ENCODE measurements at regions not wholly inside any gene's neighbourhood (a gene's known extent, or its start where the extent isn't known, plus 50 kb on each side); places are given as distances from the start of the nearest gene placed in this dataset.

DNA sequence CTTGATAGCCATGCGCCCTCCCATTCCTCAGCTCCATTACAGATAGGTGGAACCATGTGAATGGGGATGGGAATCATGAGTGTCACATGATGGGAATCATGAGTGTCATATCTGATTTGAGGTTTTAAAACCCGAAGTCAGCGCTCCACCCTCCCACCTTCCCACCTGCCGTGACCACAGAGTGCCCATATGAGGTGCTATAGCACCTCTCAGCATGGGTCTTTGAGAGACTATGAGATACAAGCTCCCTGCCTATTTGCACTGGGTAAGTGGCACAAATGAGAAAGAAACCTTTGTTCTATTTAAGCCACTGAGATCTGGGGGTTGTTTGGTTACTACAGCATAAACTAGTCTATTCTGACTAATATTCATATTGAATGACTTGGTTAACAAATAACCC is 78.5 kb upstream of the PTPRM start:
- no peak overlapping the region for H3K4me3 ChIP-seq (replicated peaks in 1 of 3; ENCODE audit: insufficient read depth in 1 of 3, low read depth in 2 of 3, low read length in 3 of 3)
- no peaks in the 10 kb centered on the region for H3K4me1 ChIP-seq (ENCODE audit: insufficient read depth, low read length)
- ChIA-PET POLR2A (no interaction called here), CTCF (ENCODE audit: low intra/inter-chr PET ratio, low total read pairs) (no interaction called here)
- no TSS peak for BruUV-seq (replicated peaks)
- no peaks in the 10 kb centered on the region for H3K9me3 ChIP-seq (ENCODE audit: low read length)
- in situ Hi-C loops (cut with HindIII; ENCODE audit: extremely low pct_ligation_motif_present, low pct_unique_long_range_greater_than_20kb) (no loop called here), intact Hi-C loops (cut with micrococcal nuclease; ENCODE audit: unreplicated experiment) (no loop called here)
- H3K79me2 ChIP-seq (ENCODE audit: insufficient read depth, low read length), result no peaks in the 10 kb centered on the region
- H2AFZ ChIP-seq (ENCODE audit: low read length), result no peak overlapping the region
- TF ChIP-seq, protein P1, sequence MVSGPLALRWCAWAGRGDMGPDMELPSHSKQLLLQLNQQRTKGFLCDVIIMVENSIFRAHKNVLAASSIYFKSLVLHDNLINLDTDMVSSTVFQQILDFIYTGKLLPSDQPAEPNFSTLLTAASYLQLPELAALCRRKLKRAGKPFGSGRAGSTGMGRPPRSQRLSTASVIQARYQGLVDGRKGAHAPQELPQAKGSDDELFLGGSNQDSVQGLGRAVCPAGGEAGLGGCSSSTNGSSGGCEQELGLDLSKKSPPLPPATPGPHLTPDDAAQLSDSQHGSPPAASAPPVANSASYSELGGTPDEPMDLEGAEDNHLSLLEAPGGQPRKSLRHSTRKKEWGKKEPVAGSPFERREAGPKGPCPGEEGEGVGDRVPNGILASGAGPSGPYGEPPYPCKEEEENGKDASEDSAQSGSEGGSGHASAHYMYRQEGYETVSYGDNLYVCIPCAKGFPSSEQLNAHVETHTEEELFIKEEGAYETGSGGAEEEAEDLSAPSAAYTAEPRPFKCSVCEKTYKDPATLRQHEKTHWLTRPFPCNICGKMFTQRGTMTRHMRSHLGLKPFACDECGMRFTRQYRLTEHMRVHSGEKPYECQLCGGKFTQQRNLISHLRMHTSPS (CRISPR knock-in tag; IDR thresholded peaks at IDR 0.05; ENCODE audit: low read depth), result no peak
- TF ChIP-seq MXI1 (IDR thresholded peaks at IDR 0.05; ENCODE audit: borderline replicate concordance, low read depth, low read length), result no peak
- TF ChIP-seq U2AF2 (IDR thresholded peaks at IDR 0.05; ENCODE audit: low read depth, low read length), result no peak
- no peak for TF ChIP-seq ZSCAN21 (CRISPR knock-in tag; IDR thresholded peaks at IDR 0.05; ENCODE audit: borderline replicate concordance)
- peak; percentile 50; the same call in 1 of the 3 replicates for ATAC-seq
- H4K20me1 ChIP-seq (ENCODE audit: insufficient read depth, low read length), result no peaks in the 10 kb centered on the region
- 20% methylated on average over 4 of the region's 4 CpGs for WGBS (ENCODE audit: low lambda C conversion rate)
- no peak overlapping the region for H3K27ac ChIP-seq (ENCODE audit: extremely low read length, insufficient read depth, low read length)
- no peak overlapping the region for H3K4me2 ChIP-seq (ENCODE audit: low read depth, low read length)
- peaks cover 0 to 4% of the 10 kb centered on the region in 2 experiments; a peak in 3 of 5 replicates for H3K27me3 ChIP-seq (ENCODE audit: control insufficient read depth in 1 of 2, insufficient read depth in 2 of 2, low read length in 2 of 2)
- FAIRE-seq, result no peak
- DNase-seq (ENCODE audit: low spot score), result no peak
- H3K9ac ChIP-seq (ENCODE audit: insufficient read depth, low read depth, low read length), result no peak overlapping the region
- no peaks in the 10 kb centered on the region for H3K36me3 ChIP-seq (replicated peaks in 1 of 2; ENCODE audit: control insufficient read depth in 1 of 2, insufficient read depth in 2 of 2, low read length in 2 of 2)

DNA sequence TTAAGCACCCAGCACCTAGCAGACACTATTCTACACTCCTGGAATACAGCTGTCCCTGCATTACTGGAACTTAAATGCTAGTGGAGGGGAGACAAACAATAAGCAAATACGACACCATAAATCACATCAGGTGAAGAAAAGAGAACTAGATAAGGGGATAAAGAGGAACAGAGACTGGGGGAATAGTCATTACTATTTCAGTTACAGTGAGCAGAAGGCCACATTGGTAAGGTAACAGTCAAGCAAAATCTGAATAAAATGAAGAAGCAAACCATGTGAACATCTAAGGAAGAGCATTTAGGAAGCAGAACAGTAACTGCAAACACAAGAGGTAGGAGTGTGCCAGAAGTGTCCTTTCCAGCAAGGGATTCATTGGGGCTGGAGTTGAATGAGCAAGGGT is 77.0 kb upstream of the PTPRM start:
- Histone ChIP-seq H4K20me1 (ENCODE audit: insufficient read depth, low read length) (no peaks in the 10 kb centered on the region), H3K27me3 (ENCODE audit: control insufficient read depth in 1 of 2, insufficient read depth in 2 of 2, low read length in 2 of 2) (peaks cover 0 to under 1% of the 10 kb centered on the region in 2 experiments; a peak in 2 of 5 replicates), H3K4me2 (ENCODE audit: low read depth, low read length) (no peak overlapping the region), H3K27ac (ENCODE audit: extremely low read length, insufficient read depth, low read length) (no peak overlapping the region), H2AFZ (ENCODE audit: low read length) (no peak overlapping the region), H3K79me2 (ENCODE audit: insufficient read depth, low read length) (no peaks in the 10 kb centered on the region), H3K4me3 (replicated peaks in 1 of 3; ENCODE audit: insufficient read depth in 1 of 3, low read depth in 2 of 3, low read length in 3 of 3) (no peak overlapping the region), H3K9ac (ENCODE audit: insufficient read depth, low read depth, low read length) (no peak overlapping the region), H3K4me1 (ENCODE audit: insufficient read depth, low read length) (no peaks in the 10 kb centered on the region), H3K9me3 (ENCODE audit: low read length) (no peaks in the 10 kb centered on the region), H3K36me3 (replicated peaks in 1 of 2; ENCODE audit: control insufficient read depth in 1 of 2, insufficient read depth in 2 of 2, low read length in 2 of 2) (no peaks in the 10 kb centered on the region)
- ChIA-PET POLR2A (no interaction called here), CTCF (ENCODE audit: low intra/inter-chr PET ratio, low total read pairs) (no interaction called here)
- BruUV-seq (replicated peaks), result no TSS peak
- in situ Hi-C loops (cut with HindIII; ENCODE audit: extremely low pct_ligation_motif_present, low pct_unique_long_range_greater_than_20kb), result no loop called here
- FAIRE-seq, result no peak
- TF ChIP-seq, protein P2, sequence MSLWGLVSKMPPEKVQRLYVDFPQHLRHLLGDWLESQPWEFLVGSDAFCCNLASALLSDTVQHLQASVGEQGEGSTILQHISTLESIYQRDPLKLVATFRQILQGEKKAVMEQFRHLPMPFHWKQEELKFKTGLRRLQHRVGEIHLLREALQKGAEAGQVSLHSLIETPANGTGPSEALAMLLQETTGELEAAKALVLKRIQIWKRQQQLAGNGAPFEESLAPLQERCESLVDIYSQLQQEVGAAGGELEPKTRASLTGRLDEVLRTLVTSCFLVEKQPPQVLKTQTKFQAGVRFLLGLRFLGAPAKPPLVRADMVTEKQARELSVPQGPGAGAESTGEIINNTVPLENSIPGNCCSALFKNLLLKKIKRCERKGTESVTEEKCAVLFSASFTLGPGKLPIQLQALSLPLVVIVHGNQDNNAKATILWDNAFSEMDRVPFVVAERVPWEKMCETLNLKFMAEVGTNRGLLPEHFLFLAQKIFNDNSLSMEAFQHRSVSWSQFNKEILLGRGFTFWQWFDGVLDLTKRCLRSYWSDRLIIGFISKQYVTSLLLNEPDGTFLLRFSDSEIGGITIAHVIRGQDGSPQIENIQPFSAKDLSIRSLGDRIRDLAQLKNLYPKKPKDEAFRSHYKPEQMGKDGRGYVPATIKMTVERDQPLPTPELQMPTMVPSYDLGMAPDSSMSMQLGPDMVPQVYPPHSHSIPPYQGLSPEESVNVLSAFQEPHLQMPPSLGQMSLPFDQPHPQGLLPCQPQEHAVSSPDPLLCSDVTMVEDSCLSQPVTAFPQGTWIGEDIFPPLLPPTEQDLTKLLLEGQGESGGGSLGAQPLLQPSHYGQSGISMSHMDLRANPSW (CRISPR knock-in tag; IDR thresholded peaks at IDR 0.05; ENCODE audit: borderline replicate concordance), result no peak
- TF ChIP-seq SIX4 (CRISPR knock-in tag; IDR thresholded peaks at IDR 0.05), result no peak
- no peak for TF ChIP-seq CC2D1A (CRISPR knock-in tag; IDR thresholded peaks at IDR 0.05)
- no peak for TF ChIP-seq RAD21 (CRISPR knock-in tag; IDR thresholded peaks at IDR 0.05)
- TF ChIP-seq ZBTB1 (CRISPR knock-in tag; IDR thresholded peaks at IDR 0.05; ENCODE audit: borderline replicate concordance), result no peak
- no peak for TF ChIP-seq CREM (IDR thresholded peaks at IDR 0.05)
- no peak for TF ChIP-seq CREM (CRISPR knock-in tag; IDR thresholded peaks at IDR 0.05)
- no peak for TF ChIP-seq ZNF232 (CRISPR knock-in tag; IDR thresholded peaks at IDR 0.05; ENCODE audit: borderline replicate concordance)
- ATAC-seq, result no peak
- WGBS (ENCODE audit: low lambda C conversion rate), result 79% methylated on average over 1 of the region's 1 CpG
- intact Hi-C loops (cut with micrococcal nuclease; ENCODE audit: unreplicated experiment), result no loop called here
- DNase-seq (ENCODE audit: low spot score), result no peak
